Brain microvascular endothelial cell (primary cell): ENCODE measurements at regions not wholly inside any gene's neighbourhood (a gene's known extent, or its start where the extent isn't known, plus 50 kb on each side); places are given as distances from the start of the nearest gene placed in this dataset.

Experiments
- DNase-seq: peaks from one replicate; pipeline ENCODE4 v3.0.0-alpha.2; 2020
- H3K27ac ChIP-seq: fragments of 250-450 bp; sonication (Bioruptor Pico); 2 replicates; pipeline ENCODE4 v1.5.1; 2020; ENCODE audit warnings: mild to moderate bottlenecking, moderate library complexity
- H3K27me3 ChIP-seq: fragments of 250-450 bp; sonication (Bioruptor Pico); replicated peaks from 2 replicates; pipeline ENCODE4 v1.5.1; 2020; ENCODE audit warnings: mild to moderate bottlenecking
- H3K36me3 ChIP-seq: fragments of 250-450 bp; sonication (Bioruptor Pico); replicated peaks from 2 replicates; pipeline ENCODE4 v1.5.1; 2020; ENCODE audit warnings: mild to moderate bottlenecking
- H3K4me3 ChIP-seq: 2 replicates; pipeline ENCODE4 v1.5.1; 2011; ENCODE audit warnings: low read depth, mild to moderate bottlenecking, control low read depth, low read length, moderate library complexity
- in situ Hi-C: cut with HindIII; loops from 2 replicates; pipeline ENCODE4 v1.10.0; 2017; ENCODE audit warnings: low sequenced_read_pairs, low pct_ligation_motif_present
- TF ChIP-seq, protein P1 (sequence below): IDR thresholded peaks from 2 replicates; pipeline ENCODE4 v1.5.1; 2011; ENCODE audit warnings: low read depth, mild to moderate bottlenecking, moderate library complexity, low read length, control low read depth, inconsistent platforms; ENCODE audit errors: missing control alignments

DNA sequence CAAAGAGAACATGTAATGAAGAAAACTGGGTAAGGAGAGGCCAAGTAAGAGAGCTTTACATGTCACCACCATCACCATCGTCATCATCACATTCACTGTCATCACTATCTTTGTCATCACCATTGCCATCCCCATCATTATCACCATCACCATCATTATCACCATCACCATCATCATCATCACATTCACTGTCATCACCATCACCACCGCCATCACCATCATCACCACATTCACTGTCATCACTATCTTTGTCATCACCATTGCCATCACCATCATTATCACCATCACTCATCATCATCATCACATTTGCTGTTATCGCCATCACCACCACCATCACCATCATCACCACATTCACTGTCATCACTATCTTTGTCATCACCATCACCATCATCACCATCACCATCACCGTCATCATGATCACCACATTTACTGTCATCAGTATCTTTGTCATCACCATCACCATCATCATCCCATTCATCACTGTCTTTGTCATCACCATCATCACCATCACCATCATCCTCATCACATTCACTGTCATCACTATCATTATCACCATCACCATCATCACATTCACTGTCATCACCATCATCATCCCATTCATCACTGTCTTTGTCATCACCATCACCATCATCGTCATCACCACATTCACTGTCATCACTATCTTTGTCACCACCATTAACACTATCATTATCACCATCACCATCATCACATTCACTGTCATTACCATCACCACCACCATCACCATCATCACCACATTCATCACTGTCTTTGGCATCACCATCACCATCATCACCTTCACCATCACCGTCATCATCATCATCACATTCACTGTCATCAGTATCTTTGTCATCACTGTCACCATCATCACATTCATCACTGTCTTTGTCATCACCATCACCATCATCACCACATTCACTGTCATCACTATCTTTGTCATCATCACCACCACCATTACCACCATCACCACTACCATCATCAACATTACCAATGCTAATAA lies 172.3 kb downstream of the ERMARD start:
- Histone ChIP-seq H3K27me3 (no peaks in the 10 kb centered on the region), H3K27ac (no peak overlapping the region), H3K4me3 (no peak overlapping the region), H3K36me3 (no peaks in the 10 kb centered on the region)
- in situ Hi-C loops = no loop called here
- TF ChIP-seq, protein P1, sequence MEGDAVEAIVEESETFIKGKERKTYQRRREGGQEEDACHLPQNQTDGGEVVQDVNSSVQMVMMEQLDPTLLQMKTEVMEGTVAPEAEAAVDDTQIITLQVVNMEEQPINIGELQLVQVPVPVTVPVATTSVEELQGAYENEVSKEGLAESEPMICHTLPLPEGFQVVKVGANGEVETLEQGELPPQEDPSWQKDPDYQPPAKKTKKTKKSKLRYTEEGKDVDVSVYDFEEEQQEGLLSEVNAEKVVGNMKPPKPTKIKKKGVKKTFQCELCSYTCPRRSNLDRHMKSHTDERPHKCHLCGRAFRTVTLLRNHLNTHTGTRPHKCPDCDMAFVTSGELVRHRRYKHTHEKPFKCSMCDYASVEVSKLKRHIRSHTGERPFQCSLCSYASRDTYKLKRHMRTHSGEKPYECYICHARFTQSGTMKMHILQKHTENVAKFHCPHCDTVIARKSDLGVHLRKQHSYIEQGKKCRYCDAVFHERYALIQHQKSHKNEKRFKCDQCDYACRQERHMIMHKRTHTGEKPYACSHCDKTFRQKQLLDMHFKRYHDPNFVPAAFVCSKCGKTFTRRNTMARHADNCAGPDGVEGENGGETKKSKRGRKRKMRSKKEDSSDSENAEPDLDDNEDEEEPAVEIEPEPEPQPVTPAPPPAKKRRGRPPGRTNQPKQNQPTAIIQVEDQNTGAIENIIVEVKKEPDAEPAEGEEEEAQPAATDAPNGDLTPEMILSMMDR = no peak
- DNase-seq = no peak

DNA sequence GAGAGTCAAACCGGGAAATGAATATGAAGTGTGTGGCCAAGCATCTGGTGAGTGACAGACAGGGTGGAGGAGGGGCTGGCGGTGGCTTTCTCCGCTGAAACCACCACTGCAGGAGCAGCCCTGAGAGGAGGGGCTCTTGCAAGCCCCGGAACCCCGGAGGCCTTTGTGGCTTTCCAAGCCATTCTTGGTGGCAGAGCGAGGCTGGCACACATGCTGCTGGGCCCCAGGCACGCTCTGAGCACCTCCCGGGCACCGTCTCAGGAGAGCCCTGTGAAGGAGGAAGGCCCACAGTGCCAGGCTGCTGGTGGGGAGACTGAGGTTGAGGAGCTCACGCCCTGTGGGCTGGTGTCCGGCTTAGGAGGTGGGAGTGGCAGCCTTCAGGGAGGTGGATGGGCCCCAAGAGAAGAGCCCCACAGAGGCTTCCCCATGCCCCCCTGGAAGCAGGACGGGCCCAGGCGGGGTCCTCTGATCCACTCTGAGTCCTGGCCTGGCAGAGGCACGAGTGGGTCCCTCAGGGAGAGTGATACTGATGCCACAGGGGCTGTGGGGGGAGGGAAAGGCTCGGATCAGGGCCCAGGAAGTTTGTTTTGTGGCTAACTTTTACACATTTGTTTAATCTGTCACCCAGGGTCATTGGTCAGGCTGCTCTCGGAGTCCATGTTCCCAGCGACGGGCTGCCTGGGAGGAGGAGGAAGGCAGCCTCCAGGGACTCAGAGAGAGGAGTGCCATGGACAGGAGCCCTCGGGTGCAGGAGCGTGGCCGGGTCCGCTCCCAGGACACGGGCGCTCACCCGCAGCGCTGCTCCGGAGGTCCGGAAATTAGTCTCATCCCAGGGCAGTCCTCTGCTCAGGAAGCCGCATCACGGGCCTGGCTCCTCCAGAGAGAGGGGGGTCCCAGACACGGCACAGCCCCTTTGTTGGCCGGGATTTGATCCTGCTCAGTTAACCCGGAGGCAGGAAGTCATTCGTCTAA lies 170.7 kb downstream of the ERMARD start:
- H3K4me3 ChIP-seq = no peak overlapping the region
- H3K36me3 ChIP-seq = no peaks in the 10 kb centered on the region
- TF ChIP-seq, protein P1 = no peak
- no peak for DNase-seq
- no peaks in the 10 kb centered on the region for H3K27me3 ChIP-seq
- no peak overlapping the region for H3K27ac ChIP-seq
- in situ Hi-C loops = no loop called here

DNA sequence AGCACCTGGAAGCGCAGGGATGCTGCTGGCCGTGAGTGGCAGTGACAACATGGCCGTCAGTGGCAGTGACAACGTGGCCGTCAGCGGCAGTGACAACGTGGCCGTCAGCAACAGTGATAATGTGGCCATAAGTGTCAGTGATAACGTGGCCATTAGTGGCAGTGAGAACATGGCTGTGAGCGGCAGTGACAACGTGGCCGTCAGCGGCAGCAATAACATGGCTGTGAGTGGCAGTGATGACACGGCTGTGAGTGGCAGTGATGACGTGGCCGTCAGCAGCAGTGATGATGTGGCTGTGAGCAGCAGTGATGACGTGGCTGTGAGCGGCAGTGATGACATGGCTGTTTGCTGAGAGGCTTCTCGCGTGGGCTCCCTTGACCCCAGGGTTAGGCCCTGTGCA lies 169.8 kb downstream of the ERMARD start:
- Histone ChIP-seq H3K4me3 (no peak overlapping the region), H3K27ac (no peak overlapping the region), H3K27me3 (no peaks in the 10 kb centered on the region), H3K36me3 (no peaks in the 10 kb centered on the region)
- TF ChIP-seq, protein P1 = no peak
- in situ Hi-C loops = no loop called here
- no peak for DNase-seq

DNA sequence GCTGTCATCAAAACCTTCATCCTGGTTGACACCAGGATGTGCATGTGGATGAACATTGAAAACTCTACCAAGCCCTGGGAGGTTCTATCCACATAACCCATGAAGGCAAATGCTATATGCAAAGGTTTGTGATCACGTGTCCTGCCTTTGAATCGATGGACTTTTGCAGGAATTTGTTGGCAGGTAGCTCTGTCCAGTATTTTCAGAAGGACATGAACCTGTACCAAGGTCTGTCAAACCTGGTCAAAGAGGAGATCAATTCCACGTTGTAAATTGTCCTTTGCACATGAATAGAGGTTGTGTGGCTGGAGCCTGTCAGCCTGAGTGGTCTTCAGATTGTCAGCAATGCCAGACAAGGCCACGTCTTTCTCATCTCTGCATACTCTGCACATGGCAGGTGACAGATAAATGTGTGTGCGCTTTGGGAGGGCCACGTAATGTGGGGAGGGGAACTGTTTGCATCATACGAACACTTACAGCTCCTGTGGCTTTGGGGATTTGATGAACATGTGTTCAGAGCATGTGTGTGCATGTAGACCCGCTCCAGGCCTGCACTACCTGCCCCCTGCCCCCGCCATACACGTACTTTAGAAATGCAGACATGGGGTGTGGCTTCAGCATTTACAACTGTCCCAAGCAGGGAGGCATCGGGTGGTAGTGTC lies 169.1 kb downstream of the ERMARD start:
- Histone ChIP-seq H3K36me3 (no peaks in the 10 kb centered on the region), H3K27ac (no peak overlapping the region), H3K27me3 (no peaks in the 10 kb centered on the region), H3K4me3 (no peak overlapping the region)
- in situ Hi-C loops = no loop called here
- TF ChIP-seq, protein P1 = no peak
- DNase-seq = no peak

DNA sequence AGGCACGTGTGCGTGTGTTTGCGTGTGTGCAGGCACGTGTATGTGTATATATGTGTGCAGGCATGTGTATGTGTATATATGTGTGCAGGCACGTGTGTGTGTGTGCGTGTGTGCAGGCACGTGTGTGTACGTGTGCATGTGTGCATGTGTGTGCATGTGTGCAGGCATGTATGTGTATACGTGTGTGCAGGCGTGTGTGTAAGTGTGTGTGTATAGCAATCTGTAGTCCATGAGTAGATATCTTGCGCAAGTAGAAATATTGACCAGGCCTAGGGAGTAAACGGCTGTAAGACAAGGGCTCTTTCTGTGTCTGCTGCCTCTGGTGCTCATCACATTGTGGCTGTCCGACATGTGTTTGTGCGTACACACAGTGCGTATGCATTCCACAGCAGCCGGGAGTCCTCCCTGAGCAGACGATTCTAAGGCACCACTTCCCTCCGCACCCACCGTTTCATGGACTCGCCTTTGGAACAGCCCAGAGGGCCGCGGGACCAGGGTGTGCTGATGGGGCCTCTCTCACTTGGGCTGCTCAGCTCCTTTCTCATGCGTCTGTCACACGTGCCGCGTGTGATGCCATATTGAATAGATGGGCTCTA lies 167.6 kb downstream of the ERMARD start:
- H3K36me3 ChIP-seq = no peaks in the 10 kb centered on the region
- in situ Hi-C loops = no loop called here
- no peak for DNase-seq
- TF ChIP-seq, protein P1 = no peak
- no peak overlapping the region for H3K27ac ChIP-seq
- H3K4me3 ChIP-seq = no peak overlapping the region
- no peaks in the 10 kb centered on the region for H3K27me3 ChIP-seq
